H9 (cell line): ENCODE measurements at regions not wholly inside any gene's neighbourhood (a gene's known extent, or its start where the extent isn't known, plus 50 kb on each side); places are given as distances from the start of the nearest gene placed in this dataset.

Experiments used
- DNase-seq: peaks from one replicate; pipeline ENCODE4 v3.0.0-alpha.2; 2017
- H2AFZ ChIP-seq: one replicate; pipeline ENCODE4 v1.6.1; 2013; ENCODE audit warnings: mild to moderate bottlenecking, low read length, control low read depth, moderate library complexity
- H2AK5ac ChIP-seq: 2 replicates; pipeline ENCODE4 v1.6.1; 2013; ENCODE audit warnings: low read length, control low read depth, mixed read lengths; ENCODE audit not compliant: insufficient read length
- H2BK120ac ChIP-seq: one replicate; pipeline ENCODE4 v1.6.1; 2013; ENCODE audit warnings: low read depth, mild to moderate bottlenecking, low read length, control low read depth, inconsistent platforms; ENCODE audit not compliant: poor library complexity, severe bottlenecking
- H2BK12ac ChIP-seq: 2 replicates; pipeline ENCODE4 v1.6.1; 2013; ENCODE audit warnings: low read length, control low read depth, mixed read lengths, low read depth; ENCODE audit not compliant: insufficient read length
- H2BK15ac ChIP-seq: 2 replicates; pipeline ENCODE4 v1.6.1; 2013; ENCODE audit warnings: low read depth, low read length, control low read depth
- H2BK20ac ChIP-seq: one replicate; pipeline ENCODE4 v1.6.1; 2013; ENCODE audit warnings: low read depth, mild to moderate bottlenecking, low read length, control low read depth, inconsistent platforms; ENCODE audit not compliant: poor library complexity, severe bottlenecking
- H2BK5ac ChIP-seq: 2 replicates; pipeline ENCODE4 v1.6.1; 2013; ENCODE audit warnings: low read length, control low read depth, mixed read lengths; ENCODE audit not compliant: insufficient read length
- H3K14ac ChIP-seq: 2 replicates; pipeline ENCODE4 v1.6.1; 2013; ENCODE audit warnings: low read length, control low read depth; ENCODE audit not compliant: insufficient read depth
- H3K18ac ChIP-seq: 2 replicates; pipeline ENCODE4 v1.6.1; 2013; ENCODE audit warnings: low read depth, mild to moderate bottlenecking, mixed read lengths, low read length, control low read depth; ENCODE audit not compliant: insufficient read length
- H3K23ac ChIP-seq: 2 replicates; pipeline ENCODE4 v1.6.1; 2013; ENCODE audit warnings: low read length, control low read depth, mixed read lengths, low read depth; ENCODE audit not compliant: insufficient read length
- H3K23me2 ChIP-seq: 2 replicates; pipeline ENCODE4 v1.6.1; 2013; ENCODE audit warnings: low read depth, mild to moderate bottlenecking, mixed read lengths, low read length, control low read depth; ENCODE audit not compliant: insufficient read length, poor library complexity, severe bottlenecking
- H3K27ac ChIP-seq: 2 replicates; pipeline ENCODE4 v1.5.1; 2013; ENCODE audit warnings: low read length, control low read depth, mixed read lengths, low read depth; ENCODE audit not compliant: insufficient read length
- H3K27me3 ChIP-seq: 2 replicates; pipeline ENCODE4 v1.6.1; 2013; ENCODE audit warnings: low read length, control low read depth, inconsistent platforms; ENCODE audit not compliant: insufficient read depth
- H3K4ac ChIP-seq: 2 replicates; pipeline ENCODE4 v1.6.1; 2013; ENCODE audit warnings: low read depth, mild to moderate bottlenecking, control low read depth, inconsistent platforms, low read length, moderate library complexity
- H3K4me1 ChIP-seq: 2 replicates; pipeline ENCODE4 v1.6.1; 2013; ENCODE audit warnings: low read length, control low read depth, inconsistent platforms; ENCODE audit not compliant: insufficient read depth
- H3K4me2 ChIP-seq: 2 replicates; pipeline ENCODE4 v1.6.1; 2013; ENCODE audit warnings: low read length, control low read depth, mixed read lengths; ENCODE audit not compliant: insufficient read length, insufficient read depth
- H3K56ac ChIP-seq: 2 replicates; pipeline ENCODE4 v1.6.1; 2013; ENCODE audit warnings: low read depth, mild to moderate bottlenecking, mixed read lengths, low read length, control low read depth; ENCODE audit not compliant: insufficient read length
- H3K79me1 ChIP-seq: 2 replicates; pipeline ENCODE4 v1.6.1; 2013; ENCODE audit warnings: low read depth, mild to moderate bottlenecking, moderate library complexity, low read length, control low read depth, inconsistent platforms; ENCODE audit not compliant: insufficient read depth, poor library complexity, severe bottlenecking
- H3K79me2 ChIP-seq: 2 replicates; pipeline ENCODE4 v1.6.1; 2013; ENCODE audit warnings: low read length, control low read depth, inconsistent platforms; ENCODE audit not compliant: insufficient read depth
- H3K9ac ChIP-seq: 2 replicates; pipeline ENCODE4 v1.6.1; 2013; ENCODE audit warnings: low read length, control low read depth, mixed read lengths; ENCODE audit not compliant: insufficient read length; ENCODE audit errors: extremely low read depth
- H3K9me3 ChIP-seq: one replicate; pipeline ENCODE4 v1.6.1; 2013; ENCODE audit warnings: low read depth, low read length, inconsistent platforms; ENCODE audit not compliant: control insufficient read depth
- H3T11ph ChIP-seq: one replicate; pipeline ENCODE4 v1.6.1; 2013; ENCODE audit warnings: mild to moderate bottlenecking, low read length, control low read depth, inconsistent platforms
- H4K20me1 ChIP-seq: one replicate; pipeline ENCODE4 v1.6.1; 2013; ENCODE audit not compliant: control insufficient read depth, insufficient read length, insufficient read depth
- H4K5ac ChIP-seq: 2 replicates; pipeline ENCODE4 v1.6.1; 2013; ENCODE audit warnings: low read depth, mild to moderate bottlenecking, mixed read lengths, low read length, control low read depth; ENCODE audit not compliant: insufficient read length
- H4K8ac ChIP-seq: replicated peaks from 2 replicates; pipeline ENCODE4 v1.6.1; 2013; ENCODE audit warnings: low read length, control low read depth, mixed read lengths, low read depth; ENCODE audit not compliant: insufficient read length
- H4K91ac ChIP-seq: 2 replicates; pipeline ENCODE4 v1.6.1; 2013; ENCODE audit warnings: low read depth, mild to moderate bottlenecking, moderate library complexity, mixed read lengths, low read length, control low read depth; ENCODE audit not compliant: insufficient read length
- H3K27ac Mint-ChIP-seq, 3 experiments: 2 replicates in 2 of 3; 3 replicates in 1 of 3; pipeline ENCODE4 v1.8.0; 2020 to 2021; ENCODE audit warnings: mixed read lengths in 3 of 3, mild to moderate bottlenecking in 1 of 3, moderate library complexity in 1 of 3
- H3K27me3 Mint-ChIP-seq: 2 replicates; pipeline ENCODE4 v1.8.0; 2021; ENCODE audit warnings: low read depth, mild to moderate bottlenecking, moderate library complexity, mixed read lengths
- H3K36me3 Mint-ChIP-seq, 3 experiments: 2 replicates in 2 of 3; 3 replicates in 1 of 3; pipeline ENCODE4 v1.8.0; 2020 to 2021; ENCODE audit warnings: low read depth in 3 of 3, mixed read lengths in 3 of 3; ENCODE audit not compliant: insufficient read depth in 1 of 3
- H3K4me1 Mint-ChIP-seq, 2 experiments: 2 replicates each; pipeline ENCODE4 v1.8.0; 2020; ENCODE audit warnings: mixed read lengths in 2 of 2
- H3K4me3 Mint-ChIP-seq, 2 experiments: 2 replicates in 1 of 2; 3 replicates in 1 of 2; pipeline ENCODE4 v1.8.0; 2020 to 2021; ENCODE audit warnings: mild to moderate bottlenecking in 2 of 2, mixed read lengths in 2 of 2, moderate library complexity in 1 of 2
- H3K9me3 Mint-ChIP-seq, 2 experiments: 2 replicates in 1 of 2; 3 replicates in 1 of 2; pipeline ENCODE4 v1.8.0; 2020; ENCODE audit warnings: mild to moderate bottlenecking in 2 of 2, mixed read lengths in 2 of 2, moderate library complexity in 1 of 2
- CTCF ChIP-seq: fragments of 200-600 bp; sonication (generic); conservative IDR thresholded peaks from 3 replicates; pipeline ENCODE4 v1.8.0; 2021; ENCODE audit warnings: antibody characterized with exemption, mild to moderate bottlenecking

- Mint-ChIP-seq H3K27me3 (no peaks in the 10 kb centered on the region), H3K4me1 (peaks cover 0 to 2% of the 10 kb centered on the region in 2 experiments; a peak in 2 of 4 replicates), H3K9me3 (no peaks in the 10 kb centered on the region), H3K36me3 (no peaks in the 10 kb centered on the region), H3K27ac (no peak overlapping the region), H3K4me3 (no peak overlapping the region)
- Histone ChIP-seq H3K4me2 (no peak overlapping the region), H2BK20ac (no peak overlapping the region), H2BK5ac (no peak overlapping the region), H3K23ac (no peak overlapping the region), H3K79me2 (no peaks in the 10 kb centered on the region), H3K9ac (no peak overlapping the region), H4K8ac (no peak overlapping the region), H3K27me3 (no peaks in the 10 kb centered on the region), H3K23me2 (no peaks in the 10 kb centered on the region), H4K5ac (no peak overlapping the region), H3K27ac (no peak overlapping the region), H2BK12ac (no peak overlapping the region), H2BK120ac (no peak overlapping the region), H2AK5ac (no peak overlapping the region), H3K56ac (no peak overlapping the region), H4K20me1 (no peaks in the 10 kb centered on the region), H3T11ph (no peak overlapping the region), H4K91ac (no peak overlapping the region), H3K14ac (no peak overlapping the region), H2AFZ (no peak overlapping the region), H3K9me3 (no peaks in the 10 kb centered on the region), H3K4me1 (no peaks in the 10 kb centered on the region), H3K4ac (no peak overlapping the region), H2BK15ac (no peak overlapping the region), H3K18ac (no peak overlapping the region), H3K79me1 (no peaks in the 10 kb centered on the region)
- DNase-seq = no peak
- no peak for TF ChIP-seq CTCF
These were observed 325.9 kb upstream of the SEMA3D start for GRCh38 chr7:85512790-85513189.
